ENCODE measurements at regions not wholly inside any gene's neighbourhood (a gene's known extent, or its start where the extent isn't known, plus 50 kb on each side); places are given as distances from the start of the nearest gene placed in this dataset.

DNA sequence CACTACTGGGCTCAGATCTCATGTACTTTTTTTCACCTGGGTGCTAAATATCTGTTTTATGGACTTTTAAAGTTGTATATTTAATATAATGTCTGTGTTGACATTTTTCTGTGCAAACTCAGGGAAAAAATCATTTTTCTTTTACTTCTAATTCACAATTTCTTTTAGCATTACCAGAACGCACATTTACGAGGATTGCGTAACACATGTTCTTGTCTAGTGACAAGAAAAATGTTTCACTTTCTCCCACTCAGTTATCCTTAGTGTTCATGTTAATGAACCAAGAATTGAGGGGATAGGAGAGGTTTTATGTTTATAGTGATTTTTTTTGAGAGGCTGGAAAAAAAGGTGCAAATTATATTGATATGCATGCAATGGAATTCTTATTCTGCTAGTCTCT lies 86.3 kb upstream of the PJA2 start:
- Histone ChIP-seq H3K4me3 (no peak overlapping the region), H3K27me3 (no peaks in the 10 kb centered on the region), H3K9me3 (no peaks in the 10 kb centered on the region), H3K27ac (no peak overlapping the region), H3K4me1 (no peaks in the 10 kb centered on the region), H3K36me3 (no peaks in the 10 kb centered on the region)
- 84 to 87% methylated on average over 3 of the region's 3 CpGs for WGBS, 2 donors
- intact Hi-C loops (cut with DNase I) = no loop called here
- no peak for DNase-seq
- TF ChIP-seq POLR2AphosphoS5 (IDR thresholded peaks at IDR 0.05) = no peak
- no peak for TF ChIP-seq EP300 (IDR thresholded peaks at IDR 0.05)
- no peak for TF ChIP-seq CTCF (IDR thresholded peaks at IDR 0.05)
- no peak for TF ChIP-seq POLR2A (IDR thresholded peaks at IDR 0.05)

GRCh38 chr5:109487753-109488420 lies 78.1 kb upstream of the PJA2 start:
- TF ChIP-seq EP300 (IDR thresholded peaks at IDR 0.05) = no peak
- TF ChIP-seq POLR2A (IDR thresholded peaks at IDR 0.05) = no peak
- TF ChIP-seq POLR2AphosphoS5 (IDR thresholded peaks at IDR 0.05) = no peak
- TF ChIP-seq CTCF (IDR thresholded peaks at IDR 0.05) = no peak
- 97% methylated on average over 65 of the region's 65 CpGs for WGBS, 2 donors
- Histone ChIP-seq H3K9me3 (no peaks in the 10 kb centered on the region), H3K4me1 (peaks cover 0 to 15% (median 3%) of the 10 kb centered on the region in 4 donors), H3K27ac (no peak overlapping the region), H3K27me3 (no peaks in the 10 kb centered on the region), H3K36me3 (no peaks in the 10 kb centered on the region), H3K4me3 (no peak overlapping the region)
- intact Hi-C loops (cut with DNase I) = no loop called here
- no peak for DNase-seq

- peaks cover 0 to 15% (median 3%) of the 10 kb centered on the region in 4 donors for H3K4me1 ChIP-seq
- H3K27me3 ChIP-seq = no peaks in the 10 kb centered on the region
- no peak overlapping the region for H3K4me3 ChIP-seq
- no peak for TF ChIP-seq EP300 (IDR thresholded peaks at IDR 0.05)
- no peak for TF ChIP-seq CTCF (IDR thresholded peaks at IDR 0.05)
- TF ChIP-seq POLR2AphosphoS5 (IDR thresholded peaks at IDR 0.05) = no peak
- TF ChIP-seq POLR2A (IDR thresholded peaks at IDR 0.05) = no peak
- no peak overlapping the region for H3K27ac ChIP-seq
- no peaks in the 10 kb centered on the region for H3K9me3 ChIP-seq
- intact Hi-C loops (cut with DNase I) = no loop called here
- DNase-seq = no peak
- WGBS, 2 donors = 85 to 92% methylated on average over 10 of the region's 10 CpGs
- no peaks in the 10 kb centered on the region for H3K36me3 ChIP-seq
These were observed 76.5 kb upstream of the PJA2 start for GRCh38 chr5:109486200-109486804.

GRCh38 chr5:109485030-109485429 lies 75.3 kb upstream of the PJA2 start:
- no peaks in the 10 kb centered on the region for H3K36me3 ChIP-seq
- WGBS, 2 donors = 11 to 35% methylated on average over 8 of the region's 8 CpGs
- no peaks in the 10 kb centered on the region for H3K9me3 ChIP-seq
- H3K4me1 ChIP-seq = peaks cover 0 to 15% (median 3%) of the 10 kb centered on the region in 4 donors
- H3K27ac ChIP-seq = no peak overlapping the region
- no peak for TF ChIP-seq EP300 (IDR thresholded peaks at IDR 0.05)
- TF ChIP-seq CTCF (IDR thresholded peaks at IDR 0.05) = no peak
- TF ChIP-seq POLR2AphosphoS5 (IDR thresholded peaks at IDR 0.05) = no peak
- no peak for TF ChIP-seq POLR2A (IDR thresholded peaks at IDR 0.05)
- no peak overlapping the region for H3K4me3 ChIP-seq
- H3K27me3 ChIP-seq = no peaks in the 10 kb centered on the region
- intact Hi-C loops (cut with DNase I) = no loop called here
- peak; percentile 75 for DNase-seq

Measured in sigmoid colon (tissue), 6 donors.